ENCODE measurements at regions not wholly inside any gene's neighbourhood (a gene's known extent, or its start where the extent isn't known, plus 50 kb on each side); places are given as distances from the start of the nearest gene placed in this dataset.
"Not testable (repeated sequence)": the region's sequence is repeated elsewhere in the genome, so short reads cannot be mapped to it uniquely, and the experiment has no call there.

DNA sequence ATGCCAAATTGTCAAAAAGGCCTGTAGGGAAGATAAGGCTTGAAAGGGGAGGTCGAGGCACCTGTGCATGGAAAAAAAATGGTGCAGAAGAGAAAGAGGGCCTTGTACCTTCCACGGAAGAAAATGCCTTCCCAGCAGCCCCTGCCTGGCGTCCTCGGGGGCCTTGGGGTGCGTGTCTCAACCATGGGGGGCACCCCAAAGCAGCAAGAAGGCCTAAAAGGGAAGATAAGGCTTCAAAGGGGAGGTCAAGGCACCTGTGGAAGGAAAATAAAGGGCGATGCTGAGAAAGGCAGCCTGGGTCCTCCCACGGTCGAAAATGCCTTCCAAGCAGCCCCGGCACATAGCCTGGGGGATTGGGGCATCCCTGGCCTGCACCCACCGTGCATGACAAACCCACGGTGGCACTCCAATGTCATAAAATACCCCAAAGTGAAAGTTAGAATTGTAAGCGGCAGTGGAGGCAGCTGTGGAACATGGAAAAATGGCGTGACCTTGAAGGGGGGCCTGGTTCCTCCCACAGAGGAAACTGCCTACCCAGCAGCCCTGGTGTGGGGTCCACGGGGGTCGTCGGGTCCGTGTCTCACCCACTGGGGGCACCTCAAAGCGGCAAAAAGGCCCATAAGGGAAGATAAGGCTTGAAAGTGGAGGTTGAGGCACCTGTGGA, 275.0 kb downstream of the ALG10 start:
- intact Hi-C loops (cut with DNase I, micrococcal nuclease) = no loop called here
- no peak for DNase-seq
- ATAC-seq = no peak

DNA sequence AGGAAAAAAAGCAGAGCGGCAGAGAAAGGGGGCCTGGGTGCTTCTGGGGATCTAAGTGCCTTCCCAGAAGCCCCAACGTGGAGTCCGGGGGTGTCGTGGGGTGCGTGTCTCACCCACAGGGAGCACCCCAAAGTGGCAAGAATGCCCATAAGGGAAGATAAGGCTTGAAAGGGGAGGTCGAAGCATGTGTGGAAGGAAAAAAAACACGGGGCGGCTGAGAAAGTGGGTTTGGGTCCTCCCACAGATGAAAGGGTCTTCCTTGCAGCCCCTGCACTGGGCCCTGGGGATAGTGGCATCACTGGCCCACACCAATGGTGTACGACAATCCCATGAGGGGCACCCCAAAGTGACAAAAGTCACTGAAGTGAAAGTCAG, 275.5 kb downstream of the ALG10 start:
- no peak for ATAC-seq

DNA sequence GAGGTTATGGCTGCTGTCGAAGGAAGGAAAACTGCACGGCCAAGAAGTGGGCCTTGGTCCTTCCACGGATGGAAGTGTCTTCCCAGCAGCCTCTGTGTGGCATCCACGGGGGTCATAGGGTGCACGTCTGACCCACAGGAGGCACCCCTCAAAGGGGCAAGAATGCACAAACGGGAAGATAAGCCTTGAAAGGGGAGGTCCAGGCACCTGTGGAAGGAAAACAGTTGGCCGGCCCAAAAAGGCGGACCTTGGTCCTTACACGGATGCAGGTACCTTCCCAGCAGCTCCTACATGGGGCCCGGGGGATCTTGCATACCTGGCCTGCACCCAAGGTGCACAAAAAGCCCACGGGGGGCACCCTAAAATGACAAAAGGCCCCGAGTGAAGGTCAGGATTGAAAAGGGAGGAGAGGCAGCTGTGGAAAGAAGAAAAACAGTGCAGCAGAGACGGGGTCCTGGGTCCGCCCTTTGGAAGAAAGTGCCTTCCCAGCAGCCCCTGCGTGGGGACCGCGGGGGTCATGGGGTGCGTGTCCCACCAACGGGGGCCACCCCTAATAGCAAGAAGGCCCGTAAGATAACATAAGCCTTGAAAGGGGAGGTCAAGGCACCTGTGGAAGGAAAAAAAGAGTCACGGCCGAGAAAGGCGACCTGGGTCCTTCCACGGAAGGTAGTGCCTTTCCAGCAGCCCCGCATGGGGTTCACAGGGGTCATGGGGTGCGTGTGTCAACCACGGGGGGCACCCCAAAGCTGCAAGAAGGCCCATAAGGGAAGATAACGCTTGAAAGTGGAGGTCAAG, 276.1 kb downstream of the ALG10 start:
- intact Hi-C loops (cut with DNase I, micrococcal nuclease) = no loop called here
- no peak for ATAC-seq
- no peak for DNase-seq

More for the DNA sequence above, 275.5 kb downstream of the ALG10 start:
- intact Hi-C loops (cut with DNase I, micrococcal nuclease) = no loop called here
- DNase-seq = no peak

DNA sequence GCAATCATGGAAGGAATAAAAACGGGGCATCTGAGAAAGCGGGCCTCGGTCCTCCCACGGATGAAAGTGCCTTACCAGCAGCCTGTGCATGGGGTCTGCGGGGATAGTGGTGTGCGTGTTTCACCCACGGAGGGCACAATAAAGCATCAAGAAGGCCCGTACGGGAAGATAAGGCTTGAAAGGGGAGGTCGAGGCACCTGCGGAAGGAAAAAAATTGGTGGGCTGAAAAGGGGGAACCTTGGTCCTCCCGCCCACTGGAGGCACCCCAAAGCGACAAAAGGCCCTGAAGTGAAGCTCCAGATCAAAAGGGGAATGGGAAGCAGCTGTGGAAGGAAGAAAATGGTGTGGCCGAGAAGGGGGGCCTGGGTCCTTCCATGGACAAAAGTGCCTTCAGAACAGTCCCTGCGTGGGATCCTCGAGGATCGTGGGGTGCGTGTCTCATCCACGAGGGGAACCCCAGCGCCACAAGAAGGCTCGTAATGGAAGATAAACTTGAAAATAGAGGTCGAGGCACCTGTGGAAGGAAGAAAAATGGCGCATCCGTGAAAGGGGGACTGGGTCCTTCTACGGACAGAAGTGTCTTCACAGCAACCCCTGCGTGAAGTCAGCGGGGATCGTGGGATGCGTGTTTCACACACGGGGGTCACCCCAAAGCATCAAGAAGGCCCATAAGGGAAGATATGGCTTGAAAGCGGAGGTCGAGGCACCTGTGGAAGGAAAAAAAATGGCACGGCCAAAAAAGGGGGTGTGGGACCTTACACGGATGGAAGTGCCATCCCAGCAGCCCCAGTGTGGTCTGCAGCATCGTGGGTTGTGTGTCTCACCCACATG, 276.9 kb downstream of the ALG10 start:
- intact Hi-C loops (cut with DNase I, micrococcal nuclease) = no loop called here
- DNase-seq = no peak
- no peak for ATAC-seq

DNA sequence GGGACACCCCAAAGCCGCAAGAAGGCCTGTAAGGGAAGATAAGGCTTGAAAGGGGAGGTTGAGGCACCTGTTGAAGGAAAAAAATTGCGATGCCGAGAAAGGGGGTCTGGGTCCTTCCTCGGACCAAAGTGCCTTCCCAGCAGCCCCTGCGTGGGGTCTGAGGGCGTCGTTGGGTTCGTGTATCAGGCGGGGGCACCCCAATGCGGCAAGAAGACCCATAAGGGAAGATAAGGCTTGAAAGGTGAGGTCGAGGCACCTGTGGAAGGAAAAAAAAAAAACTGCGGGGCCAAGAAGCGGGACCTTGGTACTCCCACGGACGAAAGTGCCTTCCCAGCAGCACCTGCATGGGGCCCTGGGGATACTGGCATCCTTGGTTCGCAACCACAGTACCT, 277.5 kb downstream of the ALG10 start:
- ATAC-seq (no peak), DNase-seq (no peak)

DNA sequence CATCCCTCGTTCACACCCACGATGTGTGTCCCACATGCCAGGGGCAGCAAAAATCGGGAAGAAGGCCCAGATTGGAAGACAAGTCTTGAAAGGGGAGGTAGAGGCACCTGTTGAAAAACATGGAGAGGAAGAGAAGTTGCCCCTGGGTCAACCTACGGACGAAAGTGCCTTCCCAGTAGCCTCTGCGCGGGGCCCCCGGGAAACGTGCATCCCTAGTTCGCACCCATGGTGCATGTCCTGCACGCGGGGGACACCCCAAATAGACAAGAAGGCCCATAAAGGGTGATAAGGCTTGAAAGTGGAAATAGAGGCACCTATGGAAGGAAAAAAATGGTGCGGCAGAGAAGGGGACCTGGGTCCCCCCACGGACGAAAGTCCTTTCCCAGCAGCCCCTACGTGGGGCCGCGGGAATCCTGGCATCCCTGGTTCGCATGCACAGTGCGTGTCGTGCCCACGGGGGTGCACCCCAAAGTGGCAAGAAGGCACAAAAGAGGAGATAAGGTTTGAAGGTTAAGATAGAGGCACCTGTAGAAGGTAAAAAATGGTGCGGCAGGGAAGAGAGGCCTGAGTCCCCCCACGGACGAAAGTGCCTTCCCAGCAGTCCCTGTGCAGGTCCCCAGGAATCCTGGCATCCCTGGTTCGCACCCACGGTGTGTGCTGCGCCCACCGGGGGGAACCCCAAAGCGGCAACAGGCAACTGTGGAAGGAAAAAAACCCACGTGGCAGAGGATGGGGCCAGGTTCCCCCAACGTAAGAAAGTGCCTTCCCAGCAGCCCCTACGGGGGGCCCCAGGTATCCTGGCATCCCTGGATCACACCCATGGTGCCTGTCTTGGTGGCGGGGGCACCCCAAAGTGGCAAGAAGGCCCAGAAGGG, 278.3 kb downstream of the ALG10 start:
- ATAC-seq = no peak
- no peak for DNase-seq
- intact Hi-C loops (cut with DNase I, micrococcal nuclease) = no loop called here

More for the DNA sequence above, 277.5 kb downstream of the ALG10 start:
- intact Hi-C loops (cut with DNase I, micrococcal nuclease) = no loop called here

DNA sequence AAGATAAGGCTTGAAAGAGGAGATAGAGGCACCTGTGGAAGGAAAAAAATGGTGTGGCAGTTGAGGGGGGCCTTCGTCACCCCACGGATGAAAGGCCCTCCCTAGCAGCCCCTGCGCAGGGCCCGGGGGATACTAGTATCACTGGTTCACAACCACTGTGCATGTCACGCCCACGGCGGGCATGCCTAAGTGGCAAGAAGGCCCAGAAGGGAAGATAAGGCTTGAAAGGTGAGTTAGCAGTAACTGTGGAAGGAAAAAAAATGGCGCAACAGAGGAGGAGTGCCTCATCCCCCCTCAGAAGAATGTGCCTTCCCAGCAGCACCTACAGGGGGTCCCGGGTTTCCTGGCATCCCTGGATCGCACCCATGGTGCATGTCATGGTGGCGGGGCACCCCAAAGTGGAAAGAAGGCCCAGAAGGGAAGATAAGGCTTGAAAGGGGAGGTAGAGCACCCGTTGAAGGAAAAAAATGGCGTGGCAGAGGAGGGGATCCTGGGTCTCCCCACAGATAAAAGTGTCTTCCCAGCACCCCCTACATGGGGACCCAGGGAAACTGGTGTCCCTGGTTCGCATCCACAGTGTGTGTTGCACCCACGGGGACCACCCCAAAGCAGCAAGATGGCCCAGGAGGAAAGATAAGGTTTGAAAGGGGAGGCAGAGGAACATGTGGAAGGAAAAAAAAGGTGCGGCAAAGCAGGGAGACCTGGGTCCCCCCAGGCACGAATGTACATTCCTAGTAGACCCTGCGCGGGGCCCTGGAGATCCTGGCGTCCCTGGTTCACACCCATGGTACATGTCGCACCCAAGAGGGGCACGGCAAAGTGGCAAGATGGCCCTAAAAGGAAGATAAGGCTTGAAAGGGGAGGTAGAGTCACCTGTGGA, 279.2 kb downstream of the ALG10 start:
- intact Hi-C loops (cut with DNase I, micrococcal nuclease) = no loop called here
- ATAC-seq = no peak
- no peak for DNase-seq

DNA sequence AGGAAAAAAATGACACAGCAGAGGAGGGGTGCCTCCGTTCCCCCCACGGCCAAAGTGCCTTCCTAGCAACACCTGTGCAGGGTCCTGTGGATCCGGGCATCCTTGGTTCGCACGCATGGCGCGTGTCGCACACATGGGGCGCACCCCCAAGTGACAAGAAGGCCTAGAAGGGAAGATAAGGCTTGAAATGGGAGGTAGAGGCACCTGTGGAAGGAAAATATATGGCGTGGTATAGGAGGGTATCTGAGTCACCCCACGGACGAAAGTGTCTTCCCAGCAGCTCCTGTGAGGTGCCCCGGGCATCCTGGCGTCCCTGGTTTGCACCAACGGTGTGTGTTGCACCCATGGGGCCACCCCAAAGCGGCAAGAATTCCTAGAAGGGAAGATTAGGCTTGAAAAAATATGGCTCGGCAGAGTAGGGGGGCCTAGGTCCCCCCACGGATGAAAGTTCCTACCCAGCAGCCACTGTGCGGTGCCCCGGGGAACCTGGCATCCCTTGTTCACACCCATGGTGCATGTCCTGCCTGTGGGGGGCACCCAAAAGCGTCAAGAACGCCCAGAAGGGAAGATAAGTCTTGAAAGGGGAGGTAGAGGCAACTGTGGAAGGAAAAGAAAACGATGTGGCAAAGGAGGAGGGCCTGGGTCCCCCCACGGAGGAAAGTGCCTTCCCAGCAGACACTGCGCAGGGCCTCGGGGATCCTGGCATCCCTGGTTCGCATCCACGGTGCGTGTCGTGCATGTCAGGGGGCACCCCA, 280.0 kb downstream of the ALG10 start:
- intact Hi-C loops (cut with DNase I, micrococcal nuclease) = no loop called here
- no peak for ATAC-seq

DNA sequence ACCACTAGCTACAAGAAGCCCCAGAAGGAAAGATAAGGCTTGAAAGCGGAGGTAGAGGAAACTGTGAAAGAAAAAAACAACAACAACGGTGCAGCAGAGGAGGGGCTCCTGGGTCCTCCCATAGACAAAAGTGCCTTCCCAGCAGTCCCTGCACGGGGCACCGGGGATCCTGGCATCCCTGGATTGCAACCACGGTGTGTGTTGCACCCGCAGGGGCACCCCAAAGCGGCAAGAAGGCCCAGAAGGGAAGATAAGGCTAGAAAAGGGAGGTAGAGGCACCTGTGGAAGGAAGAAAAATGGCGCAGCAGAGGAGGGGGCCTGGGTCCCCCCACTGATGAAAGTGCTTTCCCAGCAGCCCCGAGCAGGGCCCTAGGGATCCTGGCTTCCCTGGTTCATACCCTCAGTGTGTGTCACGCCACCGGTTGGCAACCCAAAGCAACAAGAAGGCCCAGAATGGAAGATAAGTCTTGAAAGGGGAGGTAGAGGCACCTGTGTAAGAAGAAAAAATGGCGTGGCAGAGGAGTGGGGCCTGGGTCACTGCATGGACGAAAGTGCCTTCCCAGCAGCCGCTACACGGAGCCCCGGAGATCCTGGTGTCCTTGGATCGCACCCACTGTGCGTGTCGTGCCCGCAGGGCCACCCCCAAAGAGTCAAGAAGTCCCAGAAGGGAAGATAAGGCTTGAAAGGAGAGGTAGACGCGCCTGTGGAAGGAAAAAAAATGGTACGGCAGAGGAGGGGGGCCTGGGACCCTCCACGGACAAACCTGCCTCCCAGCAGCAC, 281.0 kb downstream of the ALG10 start:
- intact Hi-C loops (cut with DNase I, micrococcal nuclease) = no loop called here
- ATAC-seq (no peak), DNase-seq (no peak)

More for the DNA sequence above, 280.0 kb downstream of the ALG10 start:
- DNase-seq = no peak

DNA sequence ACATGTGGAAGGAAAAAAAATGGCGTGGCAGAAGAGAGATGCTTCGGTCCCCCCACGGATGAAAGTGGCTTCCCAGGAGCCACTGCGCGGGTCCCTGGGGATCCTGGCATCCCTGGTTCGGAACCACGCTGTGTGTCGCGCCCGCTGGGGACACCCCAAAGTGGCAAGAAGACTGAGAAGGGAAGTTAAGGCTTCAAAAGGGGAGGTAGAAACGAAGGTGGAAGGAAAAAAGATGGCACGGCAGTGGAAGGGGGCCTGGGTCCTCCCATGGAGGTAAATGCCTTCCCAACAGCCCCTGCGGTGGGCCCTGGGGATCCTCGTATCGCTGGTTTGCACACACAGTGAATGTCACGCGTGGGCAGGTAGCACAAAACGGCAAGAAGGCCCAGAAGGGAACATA, 281.7 kb downstream of the ALG10 start:
- ATAC-seq (no peak), DNase-seq (no peak)
- intact Hi-C loops (cut with DNase I, micrococcal nuclease) = no loop called here

DNA sequence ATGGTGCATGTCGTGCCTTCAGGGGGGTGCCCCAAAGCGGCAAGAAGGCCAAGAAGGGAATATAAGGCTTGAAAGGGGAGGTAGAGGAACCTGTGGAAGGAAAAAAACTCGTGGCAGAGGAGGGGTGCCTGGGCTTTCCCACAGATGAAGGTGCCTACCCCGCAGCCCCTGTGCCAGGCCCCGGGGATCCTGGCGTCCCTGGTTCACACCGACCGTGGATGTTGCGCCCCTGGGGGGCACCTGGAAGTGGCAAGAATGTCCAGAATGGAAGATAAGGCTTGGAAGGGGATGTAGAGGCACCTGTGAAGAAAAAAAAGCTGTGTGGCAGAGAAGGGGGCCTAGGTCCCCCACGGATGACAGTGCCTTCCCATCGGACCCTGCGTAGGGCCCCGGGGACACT, 282.2 kb downstream of the ALG10 start:
- intact Hi-C loops (cut with DNase I, micrococcal nuclease) = no loop called here
- no peak for ATAC-seq
- no peak for DNase-seq

DNA sequence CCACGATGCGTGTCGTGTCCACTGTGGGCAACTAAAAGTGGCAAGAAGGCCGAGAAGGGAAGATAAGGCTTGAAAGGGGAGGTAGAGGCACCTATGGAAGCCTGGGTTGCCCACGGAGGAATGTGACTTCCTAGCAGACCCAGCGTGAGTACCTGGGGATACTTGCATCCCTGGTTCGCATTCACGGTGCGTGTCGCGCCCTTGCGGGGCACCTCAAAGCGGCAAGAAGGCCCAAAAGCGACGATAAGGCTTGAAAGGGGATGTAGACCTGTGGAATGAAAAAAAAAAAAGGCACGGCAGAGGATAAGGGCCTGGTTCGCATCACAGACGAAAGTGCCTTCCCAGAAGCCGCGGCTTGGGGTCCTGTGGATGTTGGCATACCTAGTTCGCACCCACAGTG, 282.9 kb downstream of the ALG10 start:
- DNase-seq = no peak
- intact Hi-C loops (cut with DNase I, micrococcal nuclease) = no loop called here
- ATAC-seq = no peak

DNA sequence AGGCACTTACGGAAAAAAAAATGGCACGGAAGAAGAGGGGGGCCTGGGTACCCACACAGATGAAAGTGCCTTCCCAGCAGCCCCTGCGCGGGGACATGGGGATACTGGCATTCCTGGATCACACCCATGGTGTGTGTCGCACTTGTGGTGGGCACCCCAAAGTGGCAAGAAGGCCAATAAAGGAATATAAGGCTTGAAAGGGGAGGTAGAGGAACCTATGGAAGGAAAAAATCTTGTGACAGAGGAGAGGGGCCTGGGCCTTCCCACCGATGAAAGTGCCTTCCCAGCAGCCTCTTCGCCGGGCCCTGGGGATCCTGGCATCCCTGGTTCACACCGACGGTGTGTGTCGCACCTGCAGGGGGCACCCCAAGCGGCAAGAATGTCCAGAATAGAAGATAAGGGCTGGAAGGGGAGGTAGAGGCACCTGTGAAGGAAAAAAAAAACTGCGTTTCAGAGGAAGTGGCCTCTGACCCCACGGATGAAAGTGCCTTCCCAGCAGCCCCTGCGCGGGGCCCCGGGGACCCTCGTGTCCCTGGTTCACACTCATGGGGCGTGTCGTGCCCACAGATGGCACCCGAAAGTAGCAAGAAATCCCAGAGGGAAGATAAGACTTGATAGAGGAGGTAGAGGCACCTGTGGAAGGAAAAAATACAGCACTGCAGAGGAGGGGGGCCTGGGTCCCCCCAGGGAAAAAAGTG, 284.0 kb downstream of the ALG10 start:
- no peak for ATAC-seq
- DNase-seq = no peak
- intact Hi-C loops (cut with DNase I, micrococcal nuclease) = no loop called here

DNA sequence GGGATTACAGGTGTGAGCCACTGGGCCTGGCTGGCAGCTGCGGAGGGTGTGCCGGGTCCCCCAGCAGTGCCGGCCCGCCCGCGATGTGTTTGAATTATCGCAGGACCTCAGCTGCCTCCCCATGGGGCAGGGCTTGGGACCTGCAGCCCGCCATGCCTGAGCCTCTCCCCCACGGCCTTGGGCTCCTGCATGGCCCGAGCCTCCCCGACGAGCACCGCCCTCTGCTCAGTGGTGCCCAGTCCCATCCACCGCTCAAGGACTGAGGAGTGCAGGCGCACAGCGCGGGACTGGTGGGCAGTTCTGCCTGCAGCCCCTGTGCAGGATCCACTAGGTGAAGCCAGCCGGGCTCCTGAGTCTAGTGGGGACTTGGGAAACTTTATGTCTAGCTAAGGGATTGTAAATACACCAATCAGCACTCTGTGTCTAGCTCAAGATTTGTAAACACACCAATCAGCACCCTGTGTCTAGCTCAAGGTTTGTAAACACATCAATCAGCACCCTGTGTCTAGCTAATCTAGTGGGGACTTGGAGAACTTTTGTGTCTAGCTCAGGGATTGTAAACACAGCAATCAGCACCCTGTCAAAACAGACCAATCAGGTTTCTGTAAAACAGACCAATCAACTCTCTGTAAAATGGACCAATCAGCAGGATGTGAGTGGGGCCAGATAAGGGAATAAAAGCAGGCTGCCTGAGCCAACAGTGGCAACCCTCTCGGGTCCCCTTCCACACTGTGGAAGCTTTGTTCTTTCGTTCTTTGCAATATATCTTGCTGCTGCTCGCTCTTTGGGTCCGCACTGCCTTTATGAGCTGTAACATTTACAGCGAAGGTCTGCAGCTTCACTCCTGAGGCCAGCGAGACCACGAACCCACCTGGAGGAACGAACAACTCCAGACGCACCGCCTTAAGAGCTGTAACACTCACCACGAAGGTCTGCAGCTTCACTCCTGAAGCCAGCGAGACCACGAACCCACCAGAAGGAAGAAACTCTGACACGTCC, 287.8 kb downstream of the ALG10 start:
- ATAC-seq; DNase-seq; intact Hi-C loops (cut with DNase I, micrococcal nuclease): not testable (repeated sequence)

DNA sequence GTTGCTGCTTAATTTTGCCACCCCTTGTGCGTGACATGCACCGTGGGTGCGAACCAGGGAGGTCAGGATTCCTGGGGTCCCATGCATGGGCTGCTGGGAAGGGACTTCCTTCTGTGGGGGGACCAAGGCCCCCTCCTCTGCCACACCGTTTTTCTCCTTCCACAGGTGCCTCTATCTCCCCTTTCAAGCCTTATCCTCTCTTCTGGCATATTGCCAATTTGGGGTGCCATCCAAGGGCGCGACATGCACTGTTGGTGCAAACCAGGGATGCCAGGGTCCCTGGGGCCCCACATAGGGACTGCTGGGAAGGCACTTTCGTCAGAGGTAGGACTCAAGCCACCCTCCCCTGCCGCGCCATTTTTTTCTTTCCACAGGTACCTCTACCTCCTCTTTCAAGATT, 289.0 kb downstream of the ALG10 start:
- ATAC-seq (no peak), DNase-seq (no peak)
- intact Hi-C loops (cut with DNase I, micrococcal nuclease) = no loop called here

Data from left colon (tissue), 2 donors.